Endometrial microvascular endothelial cells (primary cell): ENCODE measurements at regions not wholly inside any gene's neighbourhood (a gene's known extent, or its start where the extent isn't known, plus 50 kb on each side); places are given as distances from the start of the nearest gene placed in this dataset.
"Not testable (repeated sequence)": the region's sequence is repeated elsewhere in the genome, so short reads cannot be mapped to it uniquely, and the experiment has no call there.

Source experiments
- in situ Hi-C: cut with HindIII; loops from 2 replicates; pipeline ENCODE4 v1.10.0; 2017; ENCODE audit warnings: low sequenced_read_pairs, low pct_unique_long_range_greater_than_20kb; ENCODE audit errors: inconsistent ontology term

DNA sequence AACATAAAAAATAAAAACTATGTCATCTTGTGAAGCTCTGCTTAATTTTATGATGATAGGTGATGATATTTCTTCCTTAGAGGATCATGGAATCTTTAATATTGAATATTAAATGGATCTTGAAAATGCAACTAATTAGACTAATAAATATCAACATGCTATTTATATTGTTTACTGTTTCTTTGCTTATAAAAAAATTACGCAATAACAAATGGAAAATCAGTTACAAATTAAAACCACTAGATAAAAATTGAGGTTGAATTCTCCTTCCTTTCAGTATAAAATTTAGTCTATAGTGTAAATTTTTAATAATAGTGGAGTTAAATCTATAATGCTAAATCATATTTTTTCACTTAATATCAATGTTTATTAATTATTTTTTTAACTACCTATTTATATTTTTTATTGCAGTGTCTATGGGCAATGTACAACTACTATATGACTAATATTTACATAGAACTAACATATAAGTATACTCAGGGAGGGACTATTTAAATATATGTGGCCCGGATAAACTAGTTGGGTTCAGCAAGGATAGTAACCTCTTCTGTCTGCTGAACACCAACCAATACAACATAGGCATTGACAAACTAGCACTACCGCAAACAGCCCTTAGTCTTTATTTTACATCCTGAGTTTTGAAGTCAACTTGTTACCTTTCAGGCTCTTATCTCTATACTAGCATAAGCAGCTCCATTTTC lies 628.0 kb downstream of the EFNB2 start:
- in situ Hi-C loops, result no loop called here

DNA sequence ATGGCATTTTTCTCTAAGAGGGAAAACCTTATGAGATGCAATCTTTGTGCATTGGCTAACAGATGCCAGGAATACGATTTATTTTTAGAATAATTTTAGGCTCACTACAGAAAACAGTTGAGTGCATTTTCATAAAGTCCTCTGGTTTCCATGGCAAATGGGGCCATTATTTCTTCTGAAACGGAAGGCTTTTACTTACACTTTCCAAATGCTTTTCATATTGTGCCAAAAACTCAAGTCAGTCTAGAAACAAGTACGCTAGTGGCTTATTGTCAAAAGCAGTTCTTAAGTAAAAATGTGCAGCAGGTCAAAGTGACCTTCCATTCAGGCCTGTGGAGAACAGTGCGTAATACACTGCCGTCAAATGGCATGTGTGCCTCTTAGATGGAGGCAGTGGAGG lies 628.7 kb downstream of the EFNB2 start:
- in situ Hi-C loops, result no loop called here

DNA sequence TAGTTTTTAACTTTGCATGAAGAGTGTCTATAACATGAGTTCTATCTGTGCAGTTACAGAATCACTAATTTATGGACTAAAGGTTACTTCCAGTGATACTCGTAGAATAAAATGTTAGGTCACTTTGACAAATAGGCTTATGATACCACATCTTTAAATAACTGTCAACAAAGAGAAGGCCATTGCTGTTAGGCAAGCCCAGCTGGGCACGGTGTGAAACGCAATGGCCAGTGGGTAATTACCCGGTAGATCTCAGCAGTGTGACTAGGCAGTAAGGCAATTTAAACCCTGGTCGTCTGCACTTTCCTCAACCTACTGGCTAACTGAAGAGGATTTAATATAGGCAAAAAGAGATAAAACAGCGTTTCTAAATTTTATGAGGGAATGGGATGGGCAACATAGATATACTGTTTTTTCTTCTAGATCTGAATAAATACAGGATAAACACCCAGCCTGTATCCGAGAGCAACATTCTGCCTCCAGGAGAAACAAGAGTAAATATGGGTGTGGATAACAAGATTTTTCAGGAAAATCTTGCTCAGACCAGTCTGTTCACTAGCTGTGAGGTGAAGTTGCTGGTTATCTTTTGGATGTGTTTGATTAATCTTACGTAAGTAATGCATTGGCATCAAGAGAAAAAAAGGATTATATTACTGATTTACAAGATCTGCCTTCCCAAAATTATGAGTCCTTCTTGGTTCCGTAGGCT lies 631.3 kb downstream of the EFNB2 start:
- in situ Hi-C loops, result no loop called here

GRCh38 chr13:105902396-105902795 lies 633.1 kb downstream of the EFNB2 start:
- in situ Hi-C loops, result no loop called here

DNA sequence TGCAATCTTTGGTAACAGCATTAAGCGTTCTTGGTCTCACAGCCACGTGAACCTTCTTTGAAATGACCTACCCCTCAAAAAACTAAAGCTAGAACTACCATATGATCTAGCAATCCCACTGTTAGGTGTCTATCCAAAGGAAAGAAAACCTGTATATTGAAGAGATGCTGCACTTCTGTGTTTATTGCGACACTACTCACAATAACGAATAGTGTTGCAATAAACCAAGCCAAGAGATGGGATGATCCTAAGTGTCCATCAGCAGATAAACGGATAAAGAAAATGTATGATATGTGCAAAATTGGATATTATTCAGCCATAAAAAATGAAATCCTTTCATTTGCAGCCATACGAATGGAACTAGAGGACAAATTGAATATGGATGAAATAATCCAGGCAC lies 637.9 kb downstream of the EFNB2 start:
- in situ Hi-C loops, result no loop called here

GRCh38 chr13:105894697-105895096 lies 640.8 kb downstream of the EFNB2 start:
- in situ Hi-C loops, result no loop called here

DNA sequence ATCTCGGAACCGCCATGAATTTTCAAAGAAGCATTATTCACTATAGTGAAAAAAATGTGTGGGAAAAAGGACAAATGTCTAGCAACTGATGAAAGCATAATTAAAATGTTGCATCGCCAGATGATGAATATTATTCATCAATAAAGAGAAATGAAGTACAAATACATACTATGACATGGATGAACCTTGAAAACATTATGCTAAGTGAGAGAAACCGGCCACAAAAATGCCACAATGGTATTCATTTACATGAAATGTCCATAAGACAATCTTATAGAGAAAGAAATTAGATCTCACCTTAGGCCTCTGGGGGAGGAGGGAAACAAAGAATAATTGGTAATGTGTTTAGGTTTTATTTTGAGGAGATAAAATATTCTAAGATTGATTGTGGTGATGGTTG lies 645.0 kb downstream of the EFNB2 start:
- in situ Hi-C loops, result no loop called here

- in situ Hi-C loops, result no loop called here
Observed at GRCh38 chr13:105878119-105878700, 657.3 kb downstream of the EFNB2 start.

DNA sequence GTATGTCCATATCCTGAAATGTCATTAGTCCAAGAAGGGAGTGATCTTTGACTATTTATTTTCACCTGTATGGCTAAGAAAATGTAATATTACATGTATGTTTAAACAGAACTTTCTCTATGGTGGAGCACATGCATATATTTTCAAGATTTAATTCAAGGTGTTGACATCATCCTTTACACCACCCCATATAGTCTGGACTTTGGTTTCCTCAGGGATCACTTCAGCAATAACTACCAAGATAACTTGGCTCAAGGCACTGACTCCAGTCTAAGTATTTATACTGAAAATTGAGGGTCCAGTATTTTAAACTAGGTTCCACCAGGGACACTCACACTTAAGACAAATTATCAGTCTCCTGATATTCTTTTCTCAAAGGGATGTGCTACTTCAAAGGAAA lies 660.6 kb downstream of the EFNB2 start:
- in situ Hi-C loops, result no loop called here

GRCh38 chr13:105871768-105872167 lies 663.7 kb downstream of the EFNB2 start:
- in situ Hi-C loops, result no loop called here

DNA sequence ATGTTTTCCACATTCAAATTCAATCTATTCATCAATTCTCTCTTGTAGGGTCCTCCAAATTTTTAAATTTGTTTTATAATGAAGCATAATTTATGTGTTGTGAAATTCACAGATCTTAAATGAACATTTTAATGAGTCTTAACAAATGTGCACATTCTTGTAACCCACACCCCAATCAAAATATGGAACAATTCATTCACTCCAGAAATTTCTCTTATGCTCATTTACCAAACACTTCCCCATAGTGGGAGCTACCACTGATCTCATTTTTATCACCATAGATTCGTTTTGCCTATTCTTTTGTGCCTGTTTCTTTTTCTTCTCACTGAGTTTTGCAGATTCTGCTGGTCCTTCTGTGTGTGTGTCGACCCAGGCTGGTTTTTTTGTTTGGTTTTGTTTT lies 664.1 kb downstream of the EFNB2 start:
- in situ Hi-C loops, result no loop called here

DNA sequence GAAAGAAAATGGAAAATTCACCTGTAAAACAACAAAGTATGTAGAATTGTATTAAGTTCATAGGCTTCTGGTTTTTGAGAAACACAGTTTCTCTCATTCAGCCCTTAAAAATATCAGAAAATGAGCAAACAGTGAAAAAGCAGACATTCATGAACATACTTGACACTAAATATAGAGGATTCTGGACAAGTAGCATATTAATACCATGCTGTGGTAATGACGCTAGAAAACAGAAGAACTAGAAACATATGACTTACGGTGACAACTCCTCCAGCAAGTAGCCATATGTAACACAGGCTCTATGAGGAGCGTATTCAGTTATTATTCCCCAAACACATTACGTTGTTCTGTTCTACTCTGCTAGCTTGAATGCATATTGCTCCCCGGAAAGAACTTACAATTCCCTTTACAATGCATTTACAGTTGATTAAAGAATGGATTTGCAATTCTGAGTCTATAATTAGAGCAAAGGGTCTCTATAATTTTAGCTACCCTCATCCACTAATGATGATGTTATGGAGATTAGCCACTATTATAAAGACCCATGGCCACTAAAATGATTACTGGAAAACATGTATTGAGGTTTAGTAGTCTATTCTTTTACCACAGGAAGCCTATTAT lies 672.1 kb downstream of the EFNB2 start:
- in situ Hi-C loops, result no loop called here

- in situ Hi-C loops, result no loop called here
Observed at GRCh38 chr13:105848494-105848893, 687.0 kb downstream of the EFNB2 start.

DNA sequence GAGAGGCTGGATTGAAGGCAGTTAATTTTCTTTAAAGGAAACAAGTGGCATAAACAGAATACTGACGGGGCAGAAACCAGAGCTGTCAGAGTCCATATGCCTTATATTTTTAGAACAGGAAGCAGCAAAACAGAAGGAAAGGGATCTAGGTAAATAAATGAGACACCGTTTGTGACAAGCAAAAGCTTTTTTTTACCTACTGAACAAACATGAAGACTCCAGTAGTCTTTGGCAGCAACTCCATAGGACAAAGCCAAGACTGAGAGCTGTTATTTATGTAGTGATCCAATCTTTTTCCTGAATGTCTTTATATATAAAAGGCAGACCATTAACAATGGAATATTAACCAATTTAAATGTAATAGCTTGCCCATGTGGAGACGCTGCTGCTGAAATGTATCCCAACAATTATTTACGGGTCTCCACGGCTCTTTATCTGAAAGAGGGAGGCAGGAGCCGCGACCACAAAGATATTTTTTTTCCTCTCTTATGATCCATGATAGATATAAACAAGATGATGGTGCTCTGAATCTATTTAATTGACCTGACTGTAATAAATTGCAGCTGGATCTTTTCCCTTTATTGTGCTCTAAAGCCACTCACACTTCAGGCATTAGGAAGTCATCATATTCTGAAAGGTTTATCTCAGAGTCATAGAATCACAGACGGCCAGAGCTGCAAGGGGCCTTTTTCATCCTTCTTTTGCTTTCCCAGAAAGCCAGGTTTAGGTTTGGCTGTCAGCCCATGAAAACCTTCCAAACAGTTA lies 687.8 kb downstream of the EFNB2 start:
- in situ Hi-C loops, result no loop called here

DNA sequence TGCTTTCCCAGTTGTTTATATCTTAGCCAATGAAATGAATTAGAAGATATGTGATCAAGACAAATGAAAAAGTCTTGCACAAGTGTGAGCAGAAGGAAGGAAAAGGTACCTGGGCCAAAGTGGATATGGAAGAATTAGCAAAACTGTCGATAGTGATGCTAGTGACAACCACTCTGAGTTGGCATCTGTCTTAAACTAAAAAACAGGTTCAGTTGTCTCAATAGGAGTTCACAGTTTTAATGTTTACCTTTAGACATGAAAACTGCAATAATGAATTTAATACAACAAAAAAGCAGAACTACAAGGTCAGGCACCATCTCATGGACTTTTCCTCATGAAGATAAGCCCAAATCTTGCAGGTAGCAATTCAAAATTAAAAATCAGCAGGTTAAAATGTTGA lies 688.5 kb downstream of the EFNB2 start:
- in situ Hi-C loops, result no loop called here

GRCh38 chr13:105841286-105841685 lies 694.2 kb downstream of the EFNB2 start:
- in situ Hi-C loops, result no loop called here

- in situ Hi-C loops, result no loop called here
Observed at GRCh38 chr13:105838231-105838630, 697.2 kb downstream of the EFNB2 start.

- in situ Hi-C loops, result not testable (repeated sequence)
Observed at GRCh38 chr13:105837295-105837694, 698.2 kb downstream of the EFNB2 start.

DNA sequence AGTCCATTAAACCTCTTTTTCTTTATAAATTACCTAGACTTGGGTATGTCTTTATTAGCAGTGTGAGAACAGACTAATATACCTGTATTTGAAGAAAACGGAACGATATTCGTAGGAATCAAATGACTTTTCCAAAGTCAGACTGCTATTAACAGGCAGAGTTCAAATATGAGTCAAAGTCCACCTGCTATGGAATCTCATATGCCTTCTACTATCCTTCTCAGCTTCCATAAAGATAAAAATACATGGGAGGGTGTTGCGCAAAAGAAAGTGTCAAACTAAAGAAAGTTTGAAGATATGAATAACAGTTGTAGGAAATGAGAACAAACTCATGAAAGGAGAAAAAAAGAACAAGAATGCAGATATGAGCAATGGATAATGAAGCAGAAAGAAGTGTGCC lies 704.6 kb downstream of the EFNB2 start:
- in situ Hi-C loops, result no loop called here
